Retinal pigment epithelial cell (primary cell): ENCODE measurements at regions not wholly inside any gene's neighbourhood (a gene's known extent, or its start where the extent isn't known, plus 50 kb on each side); places are given as distances from the start of the nearest gene placed in this dataset.

Experiments used
- DNase-seq: peaks from one replicate; pipeline ENCODE4 v3.0.0-alpha.2; 2010; ENCODE audit warnings: low read depth
- H3K4me3 ChIP-seq: 2 replicates; pipeline ENCODE4 v1.5.1; 2011; ENCODE audit warnings: mild to moderate bottlenecking, low read length, control low read depth, moderate library complexity
- TF ChIP-seq, protein P1 (sequence below): conservative IDR thresholded peaks from 2 replicates; pipeline ENCODE4 v1.5.1; 2011; ENCODE audit warnings: low read depth, low read length, control low read depth, inconsistent platforms

DNA sequence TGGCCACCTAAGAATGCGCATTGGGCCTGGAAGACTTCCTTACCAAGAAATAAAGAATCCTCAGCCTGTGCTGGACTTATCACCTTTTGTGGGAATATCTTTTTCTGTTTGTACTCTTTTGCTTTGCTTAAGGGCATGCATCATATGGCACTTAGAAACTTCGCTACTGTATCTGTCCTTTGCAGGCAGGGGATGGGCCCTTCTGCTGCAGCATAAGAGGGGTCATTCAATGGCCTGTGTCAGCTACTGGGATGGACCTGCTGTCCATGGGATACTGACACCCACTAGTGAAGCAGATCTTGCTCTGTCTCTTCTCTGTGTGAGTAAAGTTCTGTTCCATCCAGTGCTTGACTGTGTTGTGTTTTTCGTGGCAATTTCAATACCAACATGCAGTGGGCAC lies 239.0 kb upstream of the JUN start:
- no peak for DNase-seq
- TF ChIP-seq, protein P1, sequence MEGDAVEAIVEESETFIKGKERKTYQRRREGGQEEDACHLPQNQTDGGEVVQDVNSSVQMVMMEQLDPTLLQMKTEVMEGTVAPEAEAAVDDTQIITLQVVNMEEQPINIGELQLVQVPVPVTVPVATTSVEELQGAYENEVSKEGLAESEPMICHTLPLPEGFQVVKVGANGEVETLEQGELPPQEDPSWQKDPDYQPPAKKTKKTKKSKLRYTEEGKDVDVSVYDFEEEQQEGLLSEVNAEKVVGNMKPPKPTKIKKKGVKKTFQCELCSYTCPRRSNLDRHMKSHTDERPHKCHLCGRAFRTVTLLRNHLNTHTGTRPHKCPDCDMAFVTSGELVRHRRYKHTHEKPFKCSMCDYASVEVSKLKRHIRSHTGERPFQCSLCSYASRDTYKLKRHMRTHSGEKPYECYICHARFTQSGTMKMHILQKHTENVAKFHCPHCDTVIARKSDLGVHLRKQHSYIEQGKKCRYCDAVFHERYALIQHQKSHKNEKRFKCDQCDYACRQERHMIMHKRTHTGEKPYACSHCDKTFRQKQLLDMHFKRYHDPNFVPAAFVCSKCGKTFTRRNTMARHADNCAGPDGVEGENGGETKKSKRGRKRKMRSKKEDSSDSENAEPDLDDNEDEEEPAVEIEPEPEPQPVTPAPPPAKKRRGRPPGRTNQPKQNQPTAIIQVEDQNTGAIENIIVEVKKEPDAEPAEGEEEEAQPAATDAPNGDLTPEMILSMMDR = no peak
- no peak overlapping the region for H3K4me3 ChIP-seq

DNA sequence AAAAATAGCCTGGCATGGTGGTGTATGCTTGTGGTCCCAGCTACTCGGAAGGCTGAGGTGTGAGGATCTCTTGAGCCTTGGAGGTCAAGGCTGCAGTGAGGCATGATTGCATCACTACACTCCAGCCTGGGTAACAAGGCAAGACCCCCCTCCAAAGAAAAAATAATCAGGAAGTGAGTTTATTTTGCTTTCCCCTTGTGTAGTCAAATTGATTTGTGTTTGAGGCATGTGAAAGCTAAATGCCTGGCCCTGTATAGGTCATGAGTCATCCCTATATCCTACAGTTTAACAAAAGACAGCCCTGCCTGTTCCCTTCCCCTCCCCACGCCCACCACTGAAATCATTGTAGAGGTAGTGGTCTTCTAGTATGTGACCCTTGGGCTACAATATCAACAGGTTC lies 241.4 kb upstream of the JUN start:
- H3K4me3 ChIP-seq = no peak overlapping the region
- TF ChIP-seq, protein P1 = no peak
- DNase-seq = no peak

DNA sequence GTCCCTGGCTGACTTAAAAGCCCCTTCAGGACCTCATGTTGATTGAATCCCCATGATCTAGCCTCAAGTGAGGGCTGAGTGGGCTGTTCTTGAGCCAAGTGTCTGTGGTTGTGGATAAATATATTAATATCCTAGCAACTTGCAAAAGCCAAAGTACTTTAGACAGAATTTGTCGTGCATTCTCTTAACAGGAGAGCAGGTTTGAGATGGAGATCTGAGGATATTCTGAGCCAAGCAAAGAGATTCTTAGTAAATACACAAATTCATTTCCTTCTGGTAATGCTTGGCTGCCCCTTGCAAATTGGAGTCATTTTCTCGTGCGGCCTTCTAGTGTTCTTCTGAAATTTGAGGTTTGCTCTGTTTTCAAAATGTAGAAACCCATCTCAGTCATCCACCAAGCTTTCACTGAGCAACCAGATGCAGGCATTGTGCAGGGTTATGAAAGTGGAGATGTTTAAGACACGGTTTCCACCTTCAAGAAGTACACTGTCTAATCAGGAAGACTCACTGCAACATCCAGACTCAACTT lies 242.1 kb upstream of the JUN start:
- no peak for DNase-seq
- TF ChIP-seq, protein P1 = no peak
- H3K4me3 ChIP-seq = no peak overlapping the region

- no peak for DNase-seq
- TF ChIP-seq, protein P1 = no peak
- H3K4me3 ChIP-seq = no peak overlapping the region
Measured at GRCh38 chr1:59026472-59026948, 242.7 kb upstream of the JUN start.

GRCh38 chr1:59027177-59027576 lies 243.3 kb upstream of the JUN start:
- no peak for DNase-seq
- no peak overlapping the region for H3K4me3 ChIP-seq
- TF ChIP-seq, protein P1 = no peak

DNA sequence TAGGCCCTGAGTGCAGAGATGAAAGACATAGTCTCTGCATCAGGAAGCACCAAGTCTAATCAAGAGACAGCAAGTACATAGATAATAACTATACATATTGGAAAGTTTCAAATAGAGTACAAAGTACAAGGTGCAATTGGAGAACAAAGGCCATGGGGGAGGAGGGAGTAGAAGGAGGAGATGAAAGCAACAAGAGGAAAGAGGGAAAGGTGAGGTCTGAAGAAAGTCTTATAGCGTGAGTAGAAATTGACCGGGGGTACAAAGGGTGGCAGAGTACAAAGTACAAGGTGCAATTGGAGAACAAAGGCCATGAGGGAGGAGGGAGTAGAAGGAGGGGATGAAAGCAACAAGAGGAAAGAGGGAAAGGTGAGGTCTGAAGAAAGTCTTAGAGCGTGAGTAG lies 244.2 kb upstream of the JUN start:
- no peak overlapping the region for H3K4me3 ChIP-seq
- TF ChIP-seq, protein P1 = no peak
- DNase-seq = no peak

DNA sequence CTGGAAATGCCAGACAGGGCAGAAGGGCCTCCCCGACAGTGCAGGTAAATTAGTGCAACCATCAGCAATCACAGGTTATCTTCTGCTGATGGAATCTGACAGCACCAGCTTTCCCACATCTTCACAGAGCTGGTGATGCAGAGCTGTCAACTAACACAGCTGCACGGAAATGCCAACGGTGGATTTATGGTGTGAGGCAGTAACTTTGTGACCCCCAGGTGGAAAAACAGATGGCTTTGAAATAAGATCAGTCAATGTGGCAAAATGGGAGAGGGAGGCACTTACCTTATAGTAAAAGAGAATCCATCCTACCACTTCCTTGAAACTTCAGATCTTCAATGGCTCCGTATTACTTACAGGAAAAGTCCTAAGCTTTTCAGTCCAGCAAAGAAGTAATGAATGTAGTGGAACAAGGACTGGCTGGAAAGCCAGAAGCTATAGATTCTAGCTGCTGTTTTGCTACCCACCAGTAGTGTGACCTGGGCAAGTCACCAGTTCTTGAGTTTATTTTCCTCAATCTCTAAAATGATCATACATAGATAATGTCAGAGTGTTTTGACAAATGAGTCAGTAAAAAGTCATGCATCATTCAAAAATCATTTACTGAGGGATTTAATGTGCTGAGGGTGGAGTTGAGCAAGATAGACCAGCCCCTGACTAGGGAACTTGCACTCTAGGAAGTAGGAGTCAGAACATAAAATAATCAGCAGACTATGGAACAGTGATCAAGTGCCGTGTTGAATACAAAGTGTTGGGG lies 245.7 kb upstream of the JUN start:
- TF ChIP-seq, protein P1 = no peak
- H3K4me3 ChIP-seq = no peak overlapping the region
- no peak for DNase-seq
